HEK293T (cell line): ENCODE measurements at regions not wholly inside any gene's neighbourhood (a gene's known extent, or its start where the extent isn't known, plus 50 kb on each side); places are given as distances from the start of the nearest gene placed in this dataset.

Source experiments
- ARNT ChIP-seq: fragments of 450-650 bp; IDR thresholded peaks from 2 replicates; pipeline ENCODE4 v1.6.1; 2017; ENCODE audit warnings: mild to moderate bottlenecking
- BHLHE40 ChIP-seq: fragments of 450-650 bp; IDR thresholded peaks from 2 replicates; pipeline ENCODE4 v1.6.1; 2016; ENCODE audit warnings: mild to moderate bottlenecking, moderate library complexity, borderline replicate concordance
- FOXM1 ChIP-seq: fragments of 450-650 bp; IDR thresholded peaks from 2 replicates; pipeline ENCODE4 v1.6.1; 2017; ENCODE audit warnings: mild to moderate bottlenecking, borderline replicate concordance
- L3MBTL2 ChIP-seq: fragments of 450-650 bp; conservative IDR thresholded peaks from 2 replicates; pipeline ENCODE4 v1.6.1; 2016; ENCODE audit warnings: mild to moderate bottlenecking
- NFRKB ChIP-seq: fragments of 450-650 bp; IDR thresholded peaks from 2 replicates; pipeline ENCODE4 v1.6.1; 2016; ENCODE audit warnings: mild to moderate bottlenecking, moderate library complexity
- SP1 ChIP-seq: fragments of 450-650 bp; IDR thresholded peaks from 2 replicates; pipeline ENCODE4 v1.6.1; 2017
- SUZ12 ChIP-seq: fragments of 450-650 bp; IDR thresholded peaks from 2 replicates; pipeline ENCODE4 v1.6.1; 2016; ENCODE audit warnings: mild to moderate bottlenecking
- TARDBP ChIP-seq: fragments of 450-650 bp; IDR thresholded peaks from 2 replicates; pipeline ENCODE4 v1.6.1; 2016

DNA sequence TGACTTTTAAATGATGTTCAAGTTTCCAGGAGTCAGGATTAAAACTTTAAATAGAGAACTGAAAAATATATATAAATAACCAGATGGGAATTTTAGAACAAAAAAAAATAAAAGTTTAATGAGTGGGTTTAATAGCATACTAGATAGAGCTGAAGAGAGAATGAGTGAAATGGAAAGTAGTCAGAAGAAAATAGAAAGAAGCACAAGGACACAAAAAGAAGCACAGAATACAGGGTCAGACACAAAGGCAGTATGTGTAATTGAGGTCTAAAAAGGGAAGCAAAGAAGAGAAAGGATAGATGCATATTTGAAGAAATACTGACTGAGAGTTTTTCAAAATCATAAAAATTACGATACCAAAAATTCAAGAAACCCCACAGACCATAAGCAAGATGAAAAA lies 159.8 kb upstream of the FERMT1 start:
- TF ChIP-seq NFRKB (no peak), FOXM1 (no peak), L3MBTL2 (no peak), SUZ12 (no peak), BHLHE40 (no peak), TARDBP (no peak), ARNT (no peak), SP1 (no peak)
